Right lobe of liver (tissue), 6 donors: ENCODE measurements at regions not wholly inside any gene's neighbourhood (a gene's known extent, or its start where the extent isn't known, plus 50 kb on each side); places are given as distances from the start of the nearest gene placed in this dataset.

ENCODE experiments used
- ATAC-seq, 4 donors: fragments of 200-7000 bp; cut with Tn5 transposase; one replicate each; pipeline ENCODE4 v1.9.1; 2020; ENCODE audit warnings: mild to moderate bottlenecking in 4 of 4, moderate library complexity in 4 of 4
- DNase-seq, 3 donors: peaks; one replicate each; pipeline ENCODE4 v3.0.0-alpha.2; 2020
- H3K27ac ChIP-seq, 3 donors: fragments of 200-600 bp; one replicate each; pipeline ENCODE4 v1.8.0; 2022
- H3K27me3 ChIP-seq, 2 donors: fragments of 200-600 bp; one replicate each; pipeline ENCODE4 v1.8.0; 2022
- H3K36me3 ChIP-seq, 4 donors: fragments of 200-600 bp; sonication (generic) in 1 of 4; one replicate each; pipeline versions ENCODE4 v1.5.1 to v1.8.0; 2017 to 2022; ENCODE audit warnings: control low read depth in 1 of 4
- H3K4me1 ChIP-seq, 4 donors: fragments of 200-600 bp; sonication (generic) in 1 of 4; one replicate each; pipeline versions ENCODE4 v1.5.1 to v1.8.0; 2017 to 2022; ENCODE audit warnings: control low read depth in 1 of 4
- H3K4me3 ChIP-seq, 3 donors: fragments of 200-600 bp; one replicate each; pipeline ENCODE4 v1.8.0; 2022
- H3K9me3 ChIP-seq, 4 donors: fragments of 200-600 bp; sonication (generic) in 1 of 4; one replicate each; pipeline versions ENCODE4 v1.5.1 to v1.8.0; 2017 to 2022; ENCODE audit warnings: control low read depth in 1 of 4
- POLR2A ChIP-seq: fragments of 450-650 bp; IDR thresholded peaks from one replicate; pipeline ENCODE4 v1.6.1; 2017; ENCODE audit warnings: antibody characterized with exemption, mild to moderate bottlenecking
- WGBS: methylation state at CpG from one replicate; pipeline ENCODE4 v1.1.6; 2018; ENCODE audit warnings: low coverage, low lambda C conversion rate; ENCODE audit not compliant: insufficient coverage; ENCODE audit errors: missing lambda C conversion rate; 5-methylcytosine and 5-hydroxymethylcytosine counted together
- intact Hi-C, 2 donors: fragments of 100-400 bp; cut with DNase I; formaldehyde crosslinking; loops; one replicate each; pipeline versions ENCODE4 v1.11.2 to v1.14.1; 2022
- TF ChIP-seq, protein P1 (sequence below), 4 donors: fragments of 200-600 bp in 3 of 4; fragments of 450-650 bp in 1 of 4; IDR thresholded peaks; one replicate each; pipeline versions ENCODE4 v1.5.1 to v1.8.0; 2016 to 2022; ENCODE audit warnings: antibody characterized with exemption in 4 of 4, mild to moderate bottlenecking in 2 of 4
- donor health status: DM: no; HTN: yes; CAD: no.
- donor health status: DM: no; HTN: no; CAD: no.
- donor health status: DM: no; HTN: no; CAD: no.
- donor health status: DM: no; HTN: yes; CAD: no.
- donor health status: DM: no; HTN: yes; CAD: no.

DNA sequence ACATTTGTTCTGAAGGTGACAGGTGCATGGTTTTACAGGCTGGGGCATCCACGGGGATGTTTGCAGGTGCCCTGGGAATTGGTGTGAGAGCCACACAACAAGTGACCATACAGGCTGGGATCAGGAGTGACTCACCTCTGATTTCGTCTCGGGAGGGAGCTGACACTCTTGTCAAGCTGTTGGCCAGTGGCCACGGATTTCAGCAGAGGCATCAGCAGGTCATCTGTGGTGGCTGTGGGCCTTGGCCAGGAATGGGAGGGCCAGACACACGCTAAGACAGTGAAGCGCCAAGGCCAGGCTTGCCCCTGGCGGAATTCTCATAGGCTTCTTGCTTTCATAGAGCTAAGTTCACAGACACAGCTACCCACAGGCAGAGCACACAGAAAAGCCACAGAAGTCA lies 108.6 kb downstream of the HSPH1 start:
- H3K9me3 ChIP-seq: no peaks in the 10 kb centered on the region
- TF ChIP-seq POLR2A: no peak
- TF ChIP-seq, protein P1, sequence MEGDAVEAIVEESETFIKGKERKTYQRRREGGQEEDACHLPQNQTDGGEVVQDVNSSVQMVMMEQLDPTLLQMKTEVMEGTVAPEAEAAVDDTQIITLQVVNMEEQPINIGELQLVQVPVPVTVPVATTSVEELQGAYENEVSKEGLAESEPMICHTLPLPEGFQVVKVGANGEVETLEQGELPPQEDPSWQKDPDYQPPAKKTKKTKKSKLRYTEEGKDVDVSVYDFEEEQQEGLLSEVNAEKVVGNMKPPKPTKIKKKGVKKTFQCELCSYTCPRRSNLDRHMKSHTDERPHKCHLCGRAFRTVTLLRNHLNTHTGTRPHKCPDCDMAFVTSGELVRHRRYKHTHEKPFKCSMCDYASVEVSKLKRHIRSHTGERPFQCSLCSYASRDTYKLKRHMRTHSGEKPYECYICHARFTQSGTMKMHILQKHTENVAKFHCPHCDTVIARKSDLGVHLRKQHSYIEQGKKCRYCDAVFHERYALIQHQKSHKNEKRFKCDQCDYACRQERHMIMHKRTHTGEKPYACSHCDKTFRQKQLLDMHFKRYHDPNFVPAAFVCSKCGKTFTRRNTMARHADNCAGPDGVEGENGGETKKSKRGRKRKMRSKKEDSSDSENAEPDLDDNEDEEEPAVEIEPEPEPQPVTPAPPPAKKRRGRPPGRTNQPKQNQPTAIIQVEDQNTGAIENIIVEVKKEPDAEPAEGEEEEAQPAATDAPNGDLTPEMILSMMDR (IDR thresholded peaks at IDR 0.05): no peak
- H3K36me3 ChIP-seq: no peaks in the 10 kb centered on the region
- DNase-seq (peak in 1 of 3 donors; percentile 31), ATAC-seq (peak in 1 of 4 donors; percentile 28)
- intact Hi-C loops: no loop called here
- H3K27ac ChIP-seq: no peak overlapping the region
- no peak overlapping the region for H3K4me3 ChIP-seq
- no peaks in the 10 kb centered on the region for H3K4me1 ChIP-seq
- no peaks in the 10 kb centered on the region for H3K27me3 ChIP-seq
- 46% methylated on average over 6 of the region's 7 CpGs for WGBS

DNA sequence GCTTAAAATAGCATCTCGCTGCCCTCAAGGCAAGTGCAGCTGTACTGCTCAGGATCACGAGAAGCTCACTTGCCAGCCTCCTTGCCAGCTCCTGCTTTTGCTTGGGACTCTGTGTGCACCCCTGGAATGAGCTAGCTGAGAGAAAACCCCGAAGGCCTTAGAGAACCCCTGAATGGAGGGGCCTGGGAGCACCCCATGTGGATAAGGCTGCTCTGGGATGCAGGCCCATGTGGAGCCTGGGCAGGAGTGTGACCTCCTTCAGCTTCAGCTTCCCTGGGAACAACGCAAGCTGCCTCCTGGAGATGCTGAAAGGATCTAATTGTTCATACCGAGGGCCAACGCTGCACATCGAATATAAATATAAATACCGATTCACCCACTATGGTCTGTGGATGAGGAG lies 109.2 kb downstream of the HSPH1 start:
- Histone ChIP-seq H3K27me3 (no peaks in the 10 kb centered on the region), H3K4me1 (no peaks in the 10 kb centered on the region), H3K9me3 (no peaks in the 10 kb centered on the region), H3K27ac (no peak overlapping the region), H3K36me3 (no peaks in the 10 kb centered on the region), H3K4me3 (no peak overlapping the region)
- DNase-seq: no peak
- WGBS: 69% methylated on average over 4 of the region's 8 CpGs
- intact Hi-C loops: no loop called here
- no peak for TF ChIP-seq POLR2A
- TF ChIP-seq, protein P1 (IDR thresholded peaks at IDR 0.05): no peak
- ATAC-seq: no peak

- intact Hi-C loops: no loop called here
- WGBS: 69% methylated on average over 8 of the region's 8 CpGs
Measured at GRCh38 chr13:31051999-31052398, 109.7 kb downstream of the HSPH1 start.

DNA sequence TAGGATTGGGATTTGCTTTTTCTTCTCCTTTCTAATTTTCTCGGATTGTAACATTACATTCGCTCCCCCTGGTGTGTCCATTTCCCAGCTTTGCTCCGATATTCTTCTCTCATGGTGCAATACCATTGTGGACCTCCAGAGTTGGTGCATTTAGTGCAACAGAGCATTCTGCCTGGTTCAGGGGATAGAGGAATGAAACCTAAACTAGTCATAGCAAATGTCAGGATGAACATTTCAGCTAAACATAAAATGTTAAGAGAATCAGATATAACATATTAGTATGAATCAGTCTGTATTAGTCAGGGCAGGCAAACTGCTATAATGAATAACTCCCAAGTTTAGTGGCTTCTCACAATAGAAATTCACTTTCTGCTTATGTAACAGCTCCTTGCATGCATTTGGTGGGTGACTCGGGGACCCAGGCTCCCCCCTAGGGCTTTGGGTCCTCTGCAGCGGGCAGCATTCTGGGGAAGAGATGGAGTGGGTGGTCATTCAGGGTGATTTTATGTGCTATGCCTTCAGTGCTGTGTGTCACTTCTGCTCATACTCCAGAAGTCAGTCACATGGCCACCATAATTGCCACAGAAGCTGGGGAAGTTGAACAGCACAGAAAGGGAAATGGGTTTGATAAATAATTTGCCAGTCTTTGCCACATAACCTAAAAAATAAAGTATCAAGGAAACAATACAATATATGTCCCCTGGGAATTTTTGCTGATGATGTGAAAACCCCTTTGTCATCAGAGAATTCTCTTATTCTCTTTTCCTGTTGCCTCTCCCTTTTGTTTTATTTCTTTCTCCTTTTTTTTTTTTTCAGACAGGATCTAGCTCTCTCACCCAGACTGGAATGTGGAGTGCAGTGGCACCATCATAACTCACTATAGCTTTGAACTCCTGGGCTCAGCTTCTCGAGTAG lies 111.0 kb downstream of the HSPH1 start:
- Histone ChIP-seq H3K27me3 (no peaks in the 10 kb centered on the region), H3K4me1 (no peaks in the 10 kb centered on the region), H3K9me3 (no peaks in the 10 kb centered on the region), H3K4me3 (no peak overlapping the region), H3K36me3 (no peaks in the 10 kb centered on the region), H3K27ac (no peak overlapping the region)
- 57% methylated on average over 4 of the region's 6 CpGs for WGBS
- TF ChIP-seq, protein P1 (IDR thresholded peaks at IDR 0.05): no peak
- TF ChIP-seq POLR2A: no peak
- intact Hi-C loops: no loop called here
- peak in 2 of 4 donors; percentile 37 to 47 for ATAC-seq
- DNase-seq: no peak

More at GRCh38 chr13:31051999-31052398, 109.7 kb downstream of the HSPH1 start:
- Histone ChIP-seq H3K36me3 (no peaks in the 10 kb centered on the region), H3K4me1 (no peaks in the 10 kb centered on the region), H3K4me3 (no peak overlapping the region), H3K27ac (no peak overlapping the region), H3K9me3 (no peaks in the 10 kb centered on the region), H3K27me3 (no peaks in the 10 kb centered on the region)
- TF ChIP-seq, protein P1 (IDR thresholded peaks at IDR 0.05): no peak
- TF ChIP-seq POLR2A: no peak
- DNase-seq: no peak
- ATAC-seq: no peak
